GM21786 (cell line): ENCODE measurements at regions not wholly inside any gene's neighbourhood (a gene's known extent, or its start where the extent isn't known, plus 50 kb on each side); places are given as distances from the start of the nearest gene placed in this dataset.

Experiments
- ATAC-seq: cut with Tn5 transposase; IDR thresholded peaks from one replicate; pipeline ENCODE4 v1.9.1; 2021; ENCODE audit not compliant: unreplicated experiment

- ATAC-seq: no peak
Observed at GRCh38 chr2:220151341-220151740, 523.9 kb downstream of the SLC4A3 start.

GRCh38 chr2:220152281-220152935, 525.0 kb downstream of the SLC4A3 start:
- ATAC-seq: no peak

GRCh38 chr2:220153118-220153517, 525.7 kb downstream of the SLC4A3 start:
- no peak for ATAC-seq

- ATAC-seq: no peak
Observed at GRCh38 chr2:220154304-220154703, 526.9 kb downstream of the SLC4A3 start.

- no peak for ATAC-seq
Observed at GRCh38 chr2:220157312-220157711, 529.9 kb downstream of the SLC4A3 start.

GRCh38 chr2:220159738-220160137, 532.3 kb downstream of the SLC4A3 start:
- ATAC-seq: no peak

GRCh38 chr2:220162320-220162719, 534.9 kb downstream of the SLC4A3 start:
- no peak for ATAC-seq

- no peak for ATAC-seq
Observed at GRCh38 chr2:220163486-220163885, 536.1 kb downstream of the SLC4A3 start.

GRCh38 chr2:220165401-220165800, 538.0 kb downstream of the SLC4A3 start:
- no peak for ATAC-seq

GRCh38 chr2:220166616-220167015, 539.2 kb downstream of the SLC4A3 start:
- no peak for ATAC-seq

- no peak for ATAC-seq
Observed at GRCh38 chr2:220167956-220168355, 540.5 kb downstream of the SLC4A3 start.

GRCh38 chr2:220168891-220169546, 541.6 kb downstream of the SLC4A3 start:
- ATAC-seq: no peak

- ATAC-seq: no peak
Observed at GRCh38 chr2:220174826-220175225, 547.4 kb downstream of the SLC4A3 start.

GRCh38 chr2:220175967-220176366, 548.5 kb downstream of the SLC4A3 start:
- no peak for ATAC-seq

GRCh38 chr2:220178991-220179695, 551.7 kb downstream of the SLC4A3 start:
- ATAC-seq: no peak

GRCh38 chr2:220181165-220181564, 553.7 kb downstream of the SLC4A3 start:
- ATAC-seq: no peak

- ATAC-seq: no peak
Observed at GRCh38 chr2:220182790-220183189, 555.4 kb downstream of the SLC4A3 start.

- no peak for ATAC-seq
Observed at GRCh38 chr2:220185766-220186305, 558.4 kb downstream of the SLC4A3 start.

- ATAC-seq: no peak
Observed at GRCh38 chr2:220188031-220188430, 560.6 kb downstream of the SLC4A3 start.

- no peak for ATAC-seq
Observed at GRCh38 chr2:220191031-220191430, 563.6 kb downstream of the SLC4A3 start.

GRCh38 chr2:220191737-220192136, 564.3 kb downstream of the SLC4A3 start:
- no peak for ATAC-seq
